Kasumi-1 (cell line): ENCODE measurements at regions not wholly inside any gene's neighbourhood (a gene's known extent, or its start where the extent isn't known, plus 50 kb on each side); places are given as distances from the start of the nearest gene placed in this dataset.
A peak's percentile ranks its signal among the peaks of the same experiment; 100 is the strongest.
"Not testable (repeated sequence)": the region's sequence is repeated elsewhere in the genome, so short reads cannot be mapped to it uniquely, and the experiment has no call there.

Experiments
- DNase-seq, 2 experiments: peaks; one replicate each; lab custom pipeline; 2025; lab: John Stamatoyannopoulos, UW

DNA sequence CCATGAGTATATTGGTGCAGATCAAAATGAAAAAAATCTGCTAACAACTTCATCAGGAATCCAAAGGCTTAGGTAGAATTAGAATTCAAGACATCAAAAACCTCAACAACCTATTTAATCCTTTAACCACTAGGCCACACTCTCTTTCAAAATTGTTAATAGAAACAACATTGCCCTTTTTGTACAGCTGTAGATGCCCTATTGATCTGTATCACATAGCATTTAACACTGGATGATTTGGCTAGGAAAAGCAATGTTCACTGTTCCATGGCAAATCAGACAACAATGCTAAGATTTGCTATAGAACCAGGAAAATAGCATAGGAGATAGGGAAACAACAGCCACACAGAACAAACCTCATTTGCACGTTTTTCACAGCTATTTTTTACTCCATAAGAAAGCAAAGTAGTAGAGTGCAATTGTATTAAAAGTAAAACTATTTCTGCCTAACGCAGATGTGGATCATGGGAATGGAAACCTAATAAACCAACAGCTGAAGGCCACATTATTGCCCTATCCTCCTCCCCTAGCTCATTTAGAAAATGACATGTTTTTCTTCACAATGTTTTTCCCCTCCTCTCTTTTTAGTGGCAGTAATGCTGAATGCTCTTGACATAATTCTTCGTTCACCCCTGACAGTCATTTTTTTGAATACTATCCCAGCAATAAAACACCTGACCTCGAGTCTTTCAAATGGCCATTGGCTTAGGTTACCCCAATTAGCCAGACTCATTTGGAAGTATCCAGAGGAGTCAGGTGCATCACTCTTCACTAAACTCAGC is 373.0 kb upstream of the CCNH start:
- DNase-seq: no peak

DNA sequence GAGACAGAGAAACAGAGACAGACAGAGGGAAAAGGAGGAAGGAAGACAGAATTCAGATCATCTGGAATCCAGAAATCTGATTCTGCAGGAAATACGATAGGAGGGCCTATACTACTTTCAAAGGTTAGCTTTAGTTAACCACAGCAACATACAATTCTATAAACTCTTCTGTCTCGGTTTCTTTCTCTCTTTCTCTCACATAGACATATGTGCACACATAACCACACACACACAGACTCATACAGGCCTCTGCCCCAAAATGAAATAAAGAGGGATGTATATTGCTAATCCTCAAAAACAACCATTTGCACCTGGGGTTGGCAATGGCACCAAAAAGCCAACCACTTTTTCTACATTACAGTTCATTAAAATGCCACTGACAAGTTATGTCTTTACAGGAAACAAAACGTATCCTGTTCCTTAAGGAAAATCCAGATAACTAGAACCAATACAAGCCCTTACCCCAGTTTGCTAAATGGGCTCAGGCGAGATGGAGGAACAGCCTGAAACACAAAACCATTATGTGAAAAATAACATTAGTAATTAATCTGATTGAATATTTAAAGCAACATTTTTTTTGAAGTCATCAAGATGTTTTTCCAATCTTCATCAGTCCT is 372.3 kb upstream of the CCNH start:
- DNase-seq: no peak

DNA sequence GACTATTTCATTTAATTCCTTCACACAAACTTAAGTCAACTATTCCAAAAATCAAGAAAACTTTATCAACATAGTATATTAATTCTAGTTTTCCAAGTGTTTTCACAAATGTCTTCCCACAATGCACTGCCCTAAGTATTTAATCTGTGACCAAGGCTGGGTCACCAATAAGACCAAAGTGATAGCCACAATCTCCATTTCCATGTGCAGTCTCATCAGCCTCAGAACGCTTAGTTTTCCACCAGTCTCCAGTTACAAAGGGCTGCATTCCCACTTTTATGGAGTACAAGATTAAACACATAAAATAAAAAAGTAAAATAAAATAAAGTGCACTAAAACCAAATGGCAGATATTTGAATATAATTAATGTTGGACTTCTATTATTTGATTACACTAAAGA is 371.6 kb upstream of the CCNH start:
- no peak for DNase-seq

DNA sequence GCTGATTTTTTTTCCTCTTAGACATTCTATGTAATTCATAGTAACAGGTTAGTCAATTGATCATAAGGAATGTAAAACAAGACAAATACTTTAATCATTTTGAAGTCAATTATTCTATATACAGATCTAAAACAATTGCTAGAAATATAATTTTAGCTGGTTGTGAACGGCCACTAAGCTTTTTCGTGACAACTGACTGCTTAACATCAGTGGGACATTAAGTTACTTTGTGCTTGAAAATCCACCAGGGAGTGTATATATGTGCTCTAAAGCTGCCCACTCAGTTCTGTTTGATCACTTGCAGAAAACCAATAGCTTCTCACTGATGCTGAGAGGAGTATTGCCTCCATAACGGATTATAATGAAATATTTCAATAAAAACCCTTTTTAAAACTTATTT is 370.2 kb upstream of the CCNH start:
- no peak for DNase-seq

DNA sequence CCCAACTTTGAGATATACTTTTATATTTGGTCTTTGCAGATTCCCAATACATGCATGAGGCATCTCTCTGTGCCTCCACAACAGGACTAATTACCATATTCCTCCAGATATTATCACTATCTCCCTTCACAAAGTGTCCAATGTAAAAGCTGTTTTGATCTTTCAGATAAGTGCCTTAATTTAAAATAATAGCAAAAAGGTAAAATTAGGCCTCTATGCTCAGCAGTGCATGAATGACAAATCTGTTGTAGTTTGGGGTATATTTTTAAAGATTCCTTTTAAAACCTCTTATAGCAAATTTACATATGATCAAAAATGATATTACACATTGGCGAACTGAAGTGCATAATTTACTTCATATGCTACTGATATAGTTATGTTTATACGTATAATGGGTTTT is 369.2 kb upstream of the CCNH start:
- DNase-seq: no peak

DNA sequence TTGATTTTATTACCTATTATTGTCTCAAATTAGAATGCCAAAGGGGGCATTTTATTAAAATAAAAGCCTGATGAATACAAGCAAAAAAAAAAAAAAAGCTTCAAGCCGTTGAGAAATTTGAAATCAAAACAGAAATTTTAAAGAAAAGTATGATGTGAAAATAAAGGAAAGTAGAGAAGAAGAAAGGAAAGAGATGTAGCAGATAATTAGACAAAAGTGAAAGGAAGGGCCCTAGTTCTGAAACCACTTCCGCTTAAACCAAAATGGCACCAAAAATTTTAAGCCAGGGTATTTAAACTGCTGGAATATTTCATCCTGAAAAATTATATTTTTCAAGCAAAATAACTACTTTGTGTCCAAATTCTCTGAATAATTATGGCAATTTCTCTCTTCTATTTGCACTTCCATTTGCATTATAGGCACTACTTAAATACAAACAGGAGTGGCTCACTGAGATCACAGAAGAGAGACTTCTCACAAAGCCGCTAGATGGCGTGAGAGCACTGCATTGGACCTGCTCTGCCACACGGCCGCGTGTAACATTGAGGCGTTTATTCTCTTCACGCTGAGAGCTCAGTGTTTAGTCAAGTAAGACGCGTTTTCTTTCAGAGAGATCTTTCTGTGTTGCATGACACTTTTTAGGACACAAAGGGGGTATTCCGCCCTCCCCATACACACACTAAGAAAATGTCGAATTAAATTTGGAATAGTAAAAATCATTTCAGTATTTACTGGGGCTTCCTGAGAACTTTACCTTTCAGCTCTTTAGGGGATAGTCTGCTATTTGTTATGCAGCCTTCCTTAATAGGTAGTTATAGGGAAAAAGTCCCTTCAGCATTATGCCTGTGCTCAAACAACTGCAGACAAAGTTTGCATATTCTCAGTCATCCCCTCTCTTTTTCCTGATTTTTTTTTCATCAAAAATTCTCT is 368.4 kb upstream of the CCNH start:
- peak; percentile 86 to 87 for DNase-seq

DNA sequence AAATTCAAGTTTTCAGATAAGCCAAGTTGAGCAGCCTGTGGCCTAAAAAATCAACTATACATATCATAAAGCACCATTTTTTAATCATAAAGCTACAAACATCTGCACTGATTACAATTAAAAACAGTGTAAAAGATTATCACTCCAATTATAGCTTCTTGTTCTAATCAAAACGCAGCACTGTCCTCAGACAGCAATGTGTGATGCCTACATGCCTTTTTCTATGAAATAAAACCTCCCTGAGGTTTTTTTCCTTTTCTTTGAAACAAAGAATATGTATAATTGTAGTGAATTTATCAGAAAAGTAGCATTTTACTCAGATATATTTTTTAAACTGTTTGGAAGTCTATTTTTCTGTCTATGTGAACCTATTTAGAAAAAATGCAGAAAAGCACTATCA is 366.1 kb upstream of the CCNH start:
- no peak for DNase-seq

DNA sequence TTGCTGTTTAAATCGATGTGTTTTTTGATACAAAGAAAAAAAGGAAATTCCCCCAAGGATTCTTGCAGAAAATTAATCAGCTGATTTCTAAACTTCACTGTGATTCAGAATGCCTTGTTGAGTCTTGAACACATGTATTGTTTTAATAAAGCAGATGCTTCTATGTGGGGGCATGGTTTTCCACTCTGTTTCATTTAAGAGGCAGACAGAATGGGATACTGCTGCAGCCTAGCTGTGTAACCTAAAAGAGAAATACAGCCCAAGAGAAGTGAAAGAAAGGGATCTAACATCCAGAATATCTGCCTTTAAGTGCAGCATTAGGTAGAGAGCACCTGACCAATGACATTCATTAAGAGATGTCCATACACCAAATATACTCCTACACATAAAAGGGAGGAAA is 365.1 kb upstream of the CCNH start:
- DNase-seq: no peak

DNA sequence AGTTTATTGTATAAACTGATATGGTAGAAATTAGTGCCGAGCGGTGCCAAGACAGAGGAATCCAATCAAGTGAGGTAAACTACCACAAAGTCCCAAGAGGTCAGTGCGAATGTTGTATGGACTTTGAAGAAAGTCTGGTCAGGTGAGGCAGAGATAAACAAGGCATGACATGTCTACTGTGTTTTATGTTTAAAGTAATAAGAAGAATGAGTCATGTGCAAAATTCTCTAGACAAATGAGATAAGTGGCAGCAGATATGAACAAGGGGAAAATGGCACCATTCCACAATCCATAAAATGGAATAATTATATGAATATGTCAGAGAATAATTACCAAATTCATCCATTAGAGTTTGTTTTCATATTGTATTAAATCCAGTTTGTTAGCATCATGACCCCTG is 364.1 kb upstream of the CCNH start:
- no peak for DNase-seq

DNA sequence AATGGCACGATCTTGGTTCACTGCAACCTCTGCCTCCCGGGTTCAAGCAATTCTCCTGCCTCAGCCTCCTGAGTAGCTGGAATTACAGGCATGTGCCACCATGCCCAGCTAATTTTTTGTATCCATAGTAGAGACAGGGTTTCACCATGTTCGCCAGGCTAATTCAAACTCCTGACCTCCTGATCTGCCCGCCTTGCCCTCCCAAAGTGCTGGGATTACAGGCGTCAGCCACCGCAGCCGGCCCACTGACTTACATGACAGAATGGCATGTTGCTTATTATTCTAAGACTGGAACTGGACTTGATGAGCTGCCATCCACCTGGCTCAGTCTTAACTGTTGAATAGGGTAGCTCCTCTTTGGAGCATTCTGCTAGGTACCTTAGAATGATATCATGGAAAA is 363.6 kb upstream of the CCNH start:
- DNase-seq: not testable (repeated sequence)

DNA sequence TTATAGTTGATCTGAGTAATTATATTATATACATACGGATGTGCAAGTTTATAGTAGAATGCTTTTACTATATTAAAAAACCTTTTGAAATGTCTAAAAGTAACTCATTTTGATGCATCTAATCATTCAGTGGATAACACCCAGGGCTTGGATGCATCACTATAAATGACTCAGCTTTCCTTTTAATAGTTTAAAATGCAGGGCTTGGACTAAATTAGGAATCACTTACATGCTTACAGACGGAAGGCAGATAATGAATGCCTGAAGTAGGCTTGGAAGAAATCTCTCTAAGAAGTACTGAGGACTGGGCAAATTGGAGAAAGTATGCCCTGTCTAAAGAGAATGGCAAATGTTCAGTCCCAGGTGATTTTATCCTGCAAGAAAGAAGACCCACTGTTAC is 362.5 kb upstream of the CCNH start:
- DNase-seq: no peak

DNA sequence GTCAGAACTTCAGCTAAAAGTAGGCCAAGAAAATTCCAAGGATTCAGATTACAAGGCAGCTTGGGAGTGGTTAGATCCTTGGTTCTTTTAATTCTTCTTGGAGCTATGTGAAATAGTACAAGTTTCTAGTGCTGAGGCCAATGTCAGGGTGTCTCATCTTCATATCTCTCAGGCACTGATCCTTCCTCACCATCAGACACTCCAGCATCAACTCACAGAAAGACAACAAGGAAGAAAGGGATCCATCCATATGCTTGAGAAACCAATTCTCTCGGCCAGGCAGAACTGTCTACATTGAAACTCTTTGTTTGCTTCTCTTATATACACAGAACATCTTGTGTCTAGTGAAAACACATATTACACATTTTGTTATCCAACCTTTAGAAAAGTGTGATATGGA is 362.1 kb upstream of the CCNH start:
- DNase-seq: no peak

DNA sequence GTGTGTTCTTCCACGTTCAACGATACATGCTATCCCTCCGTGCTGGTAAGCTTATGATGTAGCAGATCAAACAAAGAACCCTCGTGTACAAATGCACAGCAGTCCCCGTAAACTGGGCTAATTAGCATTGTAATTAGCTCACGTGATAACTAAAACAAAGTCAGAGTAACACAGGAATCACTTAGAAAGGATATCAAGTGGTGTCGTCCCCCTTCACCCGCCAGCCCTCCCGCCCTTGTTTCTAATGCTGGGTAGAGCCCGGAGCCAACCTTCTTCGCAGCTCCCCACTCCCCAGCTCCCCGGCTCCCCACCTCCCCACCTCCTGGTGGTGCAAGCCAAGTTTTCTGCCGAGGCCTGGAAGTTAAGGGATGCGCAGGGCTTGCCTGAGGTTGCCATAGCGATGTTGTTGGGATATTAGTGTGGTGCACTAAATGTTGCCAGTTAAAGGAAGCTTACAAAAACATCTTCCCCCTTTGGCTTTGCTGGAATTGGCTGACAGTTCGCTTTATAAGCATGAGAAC is 357.9 kb upstream of the CCNH start:
- no peak for DNase-seq

DNA sequence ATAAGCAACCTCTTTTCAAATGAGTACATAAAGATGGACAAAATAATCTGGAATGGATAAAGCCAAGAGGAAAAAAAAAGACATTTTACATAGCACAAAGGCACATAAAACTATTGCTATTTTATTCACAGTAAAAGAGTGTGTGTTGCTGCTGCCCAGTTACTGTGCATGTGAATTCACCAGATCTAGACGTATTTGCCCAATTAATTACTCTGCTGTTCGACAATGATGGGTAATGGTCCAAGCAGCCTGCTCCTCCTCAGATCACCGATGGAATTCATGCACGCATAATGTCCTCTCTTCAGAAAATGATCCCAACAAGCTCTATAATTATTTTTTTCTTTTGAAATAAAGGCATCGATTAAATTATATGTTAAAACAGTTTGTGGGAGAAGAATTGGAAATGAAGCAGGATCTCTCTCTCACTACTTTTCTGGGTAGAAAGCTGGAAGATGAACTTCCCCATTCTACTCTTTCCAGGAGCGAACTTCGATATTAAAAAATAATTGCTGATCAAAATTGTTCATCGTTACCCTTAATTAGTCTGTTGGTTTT is 357.4 kb upstream of the CCNH start:
- no peak for DNase-seq

DNA sequence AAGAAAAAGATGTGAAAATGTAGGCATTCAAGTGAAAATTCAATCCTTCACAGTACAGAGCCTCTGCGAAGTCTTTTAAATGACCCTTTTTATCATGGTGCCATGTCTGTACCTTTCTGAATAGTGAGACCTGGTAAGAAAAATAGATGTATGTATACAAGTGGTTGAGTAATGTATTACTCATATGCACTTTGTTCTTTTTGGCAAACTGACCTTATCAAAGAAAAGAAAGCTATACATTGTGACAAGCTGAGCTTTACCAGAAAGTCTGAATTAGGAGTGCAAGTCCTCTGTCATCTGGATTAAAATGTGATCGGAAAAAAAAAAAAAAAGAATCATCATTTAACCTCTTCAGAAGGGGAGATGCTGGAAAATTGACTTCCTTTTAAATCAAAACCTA is 356.4 kb upstream of the CCNH start:
- DNase-seq: no peak

DNA sequence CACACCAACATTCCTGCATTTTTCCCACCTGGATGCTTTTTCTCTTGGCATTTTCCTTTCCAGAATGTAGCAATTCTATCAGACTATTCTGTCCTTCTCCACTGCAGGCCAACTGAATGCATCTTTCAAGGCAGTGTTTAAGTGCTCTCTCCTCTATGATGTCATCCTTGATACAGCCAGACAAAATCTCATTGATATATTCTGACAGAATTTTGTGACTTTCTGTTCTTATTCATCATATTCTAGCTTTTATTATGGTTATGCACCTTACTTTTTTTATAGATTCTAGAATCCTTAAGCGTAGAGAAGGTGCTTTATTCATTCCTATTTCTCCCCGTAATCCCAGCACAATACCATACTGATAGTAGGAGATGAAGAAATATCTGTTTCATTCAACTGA is 355.5 kb upstream of the CCNH start:
- DNase-seq: no peak

DNA sequence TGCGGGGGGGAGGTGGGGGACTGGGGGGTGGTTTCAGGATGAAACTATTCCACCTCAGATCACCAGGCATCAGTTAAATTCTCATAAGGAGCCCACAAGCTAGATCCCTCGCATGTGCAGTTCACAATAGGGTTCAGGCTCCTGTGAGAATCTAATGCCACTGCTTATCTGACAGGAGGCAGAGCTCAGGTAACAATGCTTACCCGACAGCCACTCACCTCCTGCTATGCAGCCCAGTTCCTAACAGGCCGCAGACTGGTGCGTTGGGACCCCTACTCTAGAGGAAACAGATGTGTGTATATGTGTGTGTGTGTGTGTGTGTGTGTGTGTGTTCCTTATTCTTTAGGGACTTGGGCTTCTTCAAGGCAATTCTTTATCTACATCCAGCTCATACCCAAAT is 352.3 kb upstream of the CCNH start:
- no peak for DNase-seq

DNA sequence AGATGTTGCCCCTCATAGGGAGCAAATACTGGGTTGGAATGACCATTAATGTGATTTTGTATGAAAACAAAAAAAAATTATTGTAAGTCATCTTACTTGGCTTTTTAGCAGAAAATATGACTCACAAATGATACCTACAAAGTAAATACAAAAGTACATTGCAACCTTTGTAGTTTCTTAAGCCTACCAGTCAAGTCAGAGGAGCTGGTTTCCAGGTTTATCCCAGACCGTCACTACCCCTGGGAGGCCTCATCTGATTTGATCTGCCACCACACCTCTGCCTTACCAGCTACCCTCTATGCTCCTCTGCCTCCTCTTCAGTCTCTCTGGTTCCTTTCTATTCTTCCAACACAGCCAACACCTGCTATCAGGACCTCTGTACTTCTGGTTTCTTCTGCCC is 349.9 kb upstream of the CCNH start:
- DNase-seq: no peak

DNA sequence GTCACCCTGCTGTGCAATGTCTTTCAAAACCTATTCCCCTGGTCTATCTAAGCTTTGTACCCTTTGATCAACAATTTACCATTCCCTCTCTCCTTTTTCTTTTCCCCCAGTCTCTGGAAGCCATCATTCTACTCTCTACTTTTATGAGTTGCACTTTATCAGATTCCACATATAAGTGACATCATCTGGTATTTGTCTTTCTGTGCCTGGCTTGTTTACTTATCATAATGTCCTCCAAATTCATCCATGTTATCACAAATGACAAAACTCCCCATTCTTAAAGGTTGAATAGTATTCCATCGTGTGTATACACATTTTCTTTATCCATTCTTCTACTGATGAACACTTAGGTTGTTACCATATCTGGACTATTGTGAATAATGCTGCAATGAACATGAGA is 344.2 kb upstream of the CCNH start:
- no peak for DNase-seq

DNA sequence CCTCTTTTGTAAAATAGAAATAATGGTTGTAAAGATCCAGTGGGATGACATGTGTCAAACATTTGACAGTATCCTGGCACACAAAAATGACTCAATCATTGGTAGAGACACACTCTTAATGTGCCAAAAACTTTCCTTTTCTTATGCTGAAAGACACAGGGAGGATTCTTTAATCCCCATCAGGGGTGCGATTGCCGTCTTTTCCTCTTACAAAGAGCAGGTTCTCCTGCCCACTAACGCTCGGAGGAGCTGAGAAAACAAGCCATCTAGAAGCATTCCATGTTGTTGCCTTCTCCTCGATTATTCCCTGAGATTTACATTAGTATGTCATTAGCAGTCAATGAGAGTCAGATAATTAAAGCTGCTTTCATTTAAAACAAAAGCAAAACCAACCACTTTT is 342.6 kb upstream of the CCNH start:
- DNase-seq: no peak

DNA sequence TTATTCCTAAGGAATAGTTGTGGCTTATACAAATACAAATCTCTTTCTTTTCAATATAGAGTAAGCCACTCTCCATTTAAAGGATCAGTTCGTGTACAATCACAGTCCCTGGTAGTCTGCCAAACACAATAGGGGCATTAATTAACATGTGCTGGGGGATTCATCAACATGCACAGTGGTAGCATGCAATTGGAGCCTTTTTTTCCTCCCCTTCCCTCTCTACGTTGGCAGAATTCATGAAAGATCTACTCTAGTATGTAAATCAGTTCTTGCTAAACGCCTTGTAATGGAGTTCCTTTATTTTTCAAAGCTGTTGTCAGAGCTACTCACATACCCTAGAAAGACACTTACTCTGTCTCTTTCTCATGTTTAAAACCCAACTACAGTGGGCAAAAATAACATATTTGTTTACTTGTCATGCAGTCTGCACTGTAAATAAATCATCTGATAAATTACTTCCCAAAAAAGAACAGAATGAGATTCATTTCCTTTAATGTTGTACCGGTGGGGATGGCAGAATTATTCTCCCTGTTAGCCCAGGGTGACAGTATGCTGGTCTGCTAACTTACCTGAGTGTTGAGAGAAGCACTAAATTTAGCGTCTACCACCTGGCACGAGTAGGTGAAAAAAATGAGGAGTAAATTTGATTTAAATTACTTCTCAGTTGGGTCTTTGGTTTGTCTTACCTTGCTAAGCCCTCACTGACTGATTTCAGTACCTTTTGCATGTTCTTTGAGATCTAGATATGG is 341.5 kb upstream of the CCNH start:
- DNase-seq: no peak

DNA sequence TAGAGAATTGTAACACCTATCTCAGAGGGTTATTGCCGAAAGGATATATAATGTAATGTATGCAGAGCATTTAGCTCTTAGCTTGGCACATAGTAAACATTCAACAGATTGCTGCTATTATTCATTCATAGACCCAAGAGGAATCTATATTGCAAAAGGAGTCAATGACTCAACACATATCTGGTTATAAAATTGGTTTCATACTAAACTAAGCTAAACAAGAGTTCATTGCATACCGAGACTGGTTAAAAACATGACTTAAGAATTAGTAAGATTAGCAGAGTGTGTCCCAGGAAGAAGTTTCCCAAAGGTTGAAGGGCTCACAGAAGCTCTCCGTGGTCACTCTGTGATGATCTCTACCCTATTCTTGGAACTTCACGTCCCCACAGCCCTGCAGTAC is 339.6 kb upstream of the CCNH start:
- DNase-seq: no peak
